Fibroblast of pulmonary artery (primary cell): ENCODE measurements at regions not wholly inside any gene's neighbourhood (a gene's known extent, or its start where the extent isn't known, plus 50 kb on each side); places are given as distances from the start of the nearest gene placed in this dataset.
A peak's percentile ranks its signal among the peaks of the same experiment; 100 is the strongest.

ENCODE experiments used
- DNase-seq: peaks from one replicate; pipeline ENCODE4 v3.0.0-alpha.2; 2010; ENCODE audit warnings: low read depth
- H3K4me3 ChIP-seq: replicated peaks from 2 replicates; pipeline ENCODE4 v1.5.1; 2011; ENCODE audit warnings: low read depth, mild to moderate bottlenecking, control low read depth, low read length, moderate library complexity
- TF ChIP-seq, protein P1 (sequence below): IDR thresholded peaks from 2 replicates; pipeline ENCODE4 v1.5.1; 2011; ENCODE audit warnings: mild to moderate bottlenecking, control low read depth, low read length, inconsistent platforms; ENCODE audit errors: missing control alignments

- no peak for DNase-seq
- TF ChIP-seq, protein P1, sequence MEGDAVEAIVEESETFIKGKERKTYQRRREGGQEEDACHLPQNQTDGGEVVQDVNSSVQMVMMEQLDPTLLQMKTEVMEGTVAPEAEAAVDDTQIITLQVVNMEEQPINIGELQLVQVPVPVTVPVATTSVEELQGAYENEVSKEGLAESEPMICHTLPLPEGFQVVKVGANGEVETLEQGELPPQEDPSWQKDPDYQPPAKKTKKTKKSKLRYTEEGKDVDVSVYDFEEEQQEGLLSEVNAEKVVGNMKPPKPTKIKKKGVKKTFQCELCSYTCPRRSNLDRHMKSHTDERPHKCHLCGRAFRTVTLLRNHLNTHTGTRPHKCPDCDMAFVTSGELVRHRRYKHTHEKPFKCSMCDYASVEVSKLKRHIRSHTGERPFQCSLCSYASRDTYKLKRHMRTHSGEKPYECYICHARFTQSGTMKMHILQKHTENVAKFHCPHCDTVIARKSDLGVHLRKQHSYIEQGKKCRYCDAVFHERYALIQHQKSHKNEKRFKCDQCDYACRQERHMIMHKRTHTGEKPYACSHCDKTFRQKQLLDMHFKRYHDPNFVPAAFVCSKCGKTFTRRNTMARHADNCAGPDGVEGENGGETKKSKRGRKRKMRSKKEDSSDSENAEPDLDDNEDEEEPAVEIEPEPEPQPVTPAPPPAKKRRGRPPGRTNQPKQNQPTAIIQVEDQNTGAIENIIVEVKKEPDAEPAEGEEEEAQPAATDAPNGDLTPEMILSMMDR = no peak
- H3K4me3 ChIP-seq = no peak overlapping the region
These were observed 520.4 kb downstream of the SLITRK6 start for GRCh38 chr13:85278851-85279250.

GRCh38 chr13:85277748-85278147 lies 521.5 kb downstream of the SLITRK6 start:
- TF ChIP-seq, protein P1 = no peak
- DNase-seq = peak; percentile 40
- H3K4me3 ChIP-seq = no peak overlapping the region

- DNase-seq = no peak
- TF ChIP-seq, protein P1 = no peak
- no peak overlapping the region for H3K4me3 ChIP-seq
These were observed 532.4 kb downstream of the SLITRK6 start for GRCh38 chr13:85266771-85267170.

GRCh38 chr13:85266331-85266730 lies 532.9 kb downstream of the SLITRK6 start:
- DNase-seq = no peak
- no peak overlapping the region for H3K4me3 ChIP-seq
- TF ChIP-seq, protein P1 = no peak

GRCh38 chr13:85265296-85265695 lies 533.9 kb downstream of the SLITRK6 start:
- TF ChIP-seq, protein P1 = no peak
- no peak overlapping the region for H3K4me3 ChIP-seq
- DNase-seq = no peak

DNA sequence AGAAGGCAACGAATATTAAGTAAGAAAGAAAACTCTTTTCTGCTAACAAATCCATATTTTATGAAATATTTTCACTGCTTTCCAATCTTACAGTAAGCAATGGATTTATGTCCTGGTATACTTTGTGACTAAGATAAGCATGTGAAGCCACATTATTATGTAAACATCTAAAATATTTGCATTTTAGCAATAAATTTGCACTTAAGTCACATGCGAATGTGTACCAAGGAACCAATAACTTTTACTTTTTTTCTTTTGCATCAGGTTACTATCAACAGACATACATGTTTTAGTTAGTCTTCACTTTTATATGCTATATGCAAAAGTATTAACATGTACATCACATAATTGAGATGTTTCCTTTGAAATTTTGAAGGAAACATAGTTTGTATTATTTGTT lies 536.7 kb downstream of the SLITRK6 start:
- no peak for DNase-seq
- TF ChIP-seq, protein P1 = no peak
- H3K4me3 ChIP-seq = no peak overlapping the region

DNA sequence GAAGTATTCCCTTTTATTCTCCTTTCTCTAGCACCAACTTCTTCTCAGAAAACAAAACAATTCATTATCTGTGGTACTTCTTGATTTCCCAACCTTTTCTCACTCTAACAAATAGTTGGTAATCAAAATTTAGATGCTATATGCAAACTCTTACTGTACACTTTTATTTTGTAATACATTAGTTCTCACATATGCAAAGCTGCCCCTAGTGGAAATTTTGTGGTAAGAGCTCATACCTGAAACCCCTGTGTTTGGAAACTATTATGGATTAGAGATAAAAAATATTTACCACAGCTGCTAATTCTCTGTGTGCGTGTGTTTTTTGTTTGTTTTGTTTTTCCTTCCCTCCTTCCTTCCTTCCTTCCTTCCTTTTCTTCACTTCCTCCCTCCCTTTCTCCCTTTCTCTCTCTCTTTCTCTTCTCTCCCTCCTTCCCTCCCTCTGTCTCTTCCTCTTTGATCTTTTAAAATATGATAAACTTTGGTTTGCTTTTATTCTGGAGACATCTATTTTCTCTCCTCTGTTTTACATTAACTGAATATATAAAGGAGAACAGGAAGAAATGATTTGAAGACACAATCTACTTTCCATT lies 537.4 kb downstream of the SLITRK6 start:
- DNase-seq = peak; percentile 38
- no peak overlapping the region for H3K4me3 ChIP-seq
- TF ChIP-seq, protein P1 = peak; percentile 72
